Left kidney (tissue), 1 donor: ENCODE measurements at regions not wholly inside any gene's neighbourhood (a gene's known extent, or its start where the extent isn't known, plus 50 kb on each side); places are given as distances from the start of the nearest gene placed in this dataset.
"Not testable (repeated sequence)": the region's sequence is repeated elsewhere in the genome, so short reads cannot be mapped to it uniquely, and the experiment has no call there.

ENCODE experiments used
- DNase-seq: peaks from one replicate; pipeline ENCODE4 v3.0.0-alpha.2; 2013

- DNase-seq, result no peak
Measured at GRCh38 chr10:71084818-71085126, 127.6 kb upstream of the UNC5B start.

GRCh38 chr10:71085689-71086438 lies 126.5 kb upstream of the UNC5B start:
- no peak for DNase-seq

- no peak for DNase-seq
Measured at GRCh38 chr10:71086439-71087080, 125.8 kb upstream of the UNC5B start.

GRCh38 chr10:71087622-71088021 lies 124.7 kb upstream of the UNC5B start:
- DNase-seq, result no peak

GRCh38 chr10:71088054-71088453 lies 124.3 kb upstream of the UNC5B start:
- no peak for DNase-seq

- DNase-seq, result not testable (repeated sequence)
Measured at GRCh38 chr10:71088578-71088977, 123.8 kb upstream of the UNC5B start.

- no peak for DNase-seq
Measured at GRCh38 chr10:71089162-71089561, 123.2 kb upstream of the UNC5B start.

- DNase-seq, result no peak
Measured at GRCh38 chr10:71090330-71090729, 122.0 kb upstream of the UNC5B start.

GRCh38 chr10:71090801-71091200 lies 121.6 kb upstream of the UNC5B start:
- DNase-seq, result no peak

GRCh38 chr10:71092812-71093401 lies 119.5 kb upstream of the UNC5B start:
- no peak for DNase-seq

GRCh38 chr10:71093531-71093930 lies 118.8 kb upstream of the UNC5B start:
- no peak for DNase-seq

GRCh38 chr10:71094712-71095390 lies 117.5 kb upstream of the UNC5B start:
- DNase-seq, result no peak

GRCh38 chr10:71099731-71100361 lies 112.5 kb upstream of the UNC5B start:
- no peak for DNase-seq

- no peak for DNase-seq
Measured at GRCh38 chr10:71103961-71104360, 108.4 kb upstream of the UNC5B start.

GRCh38 chr10:71106151-71106550 lies 106.2 kb upstream of the UNC5B start:
- DNase-seq, result not testable (repeated sequence)

GRCh38 chr10:71107117-71107516 lies 105.3 kb upstream of the UNC5B start:
- not testable (repeated sequence) for DNase-seq

GRCh38 chr10:71108042-71108441 lies 104.3 kb upstream of the UNC5B start:
- DNase-seq, result not testable (repeated sequence)

- no peak for DNase-seq
Measured at GRCh38 chr10:71112138-71112785, 100.1 kb upstream of the UNC5B start.

- DNase-seq, result no peak
Measured at GRCh38 chr10:71116426-71116825, 95.9 kb upstream of the UNC5B start.

GRCh38 chr10:71117589-71117988 lies 94.8 kb upstream of the UNC5B start:
- DNase-seq, result not testable (repeated sequence)

- no peak for DNase-seq
Measured at GRCh38 chr10:71123023-71123422, 89.3 kb upstream of the UNC5B start.
